ENCODE measurements at regions not wholly inside any gene's neighbourhood (a gene's known extent, or its start where the extent isn't known, plus 50 kb on each side); places are given as distances from the start of the nearest gene placed in this dataset.

DNA sequence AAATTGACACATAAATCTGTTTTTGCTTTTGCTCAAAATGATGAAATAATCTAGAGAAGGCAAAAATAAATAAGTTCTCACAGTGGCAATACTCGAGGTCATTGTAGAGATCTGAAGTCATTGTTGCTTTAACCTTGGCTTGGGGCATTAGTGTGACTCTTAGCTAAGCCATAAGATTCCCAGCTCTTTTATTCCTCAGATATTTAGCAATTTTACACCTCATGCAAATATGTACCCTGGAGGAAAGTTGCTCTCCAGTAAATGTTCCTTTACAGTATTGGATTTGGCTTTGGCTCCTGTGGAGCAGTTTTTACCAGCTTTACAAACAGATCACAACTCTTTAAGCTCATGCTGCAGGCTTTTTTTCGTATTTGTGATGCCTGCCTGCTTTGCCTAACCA, 134.2 kb upstream of the NABP1 start:
- TF ChIP-seq, protein P1, sequence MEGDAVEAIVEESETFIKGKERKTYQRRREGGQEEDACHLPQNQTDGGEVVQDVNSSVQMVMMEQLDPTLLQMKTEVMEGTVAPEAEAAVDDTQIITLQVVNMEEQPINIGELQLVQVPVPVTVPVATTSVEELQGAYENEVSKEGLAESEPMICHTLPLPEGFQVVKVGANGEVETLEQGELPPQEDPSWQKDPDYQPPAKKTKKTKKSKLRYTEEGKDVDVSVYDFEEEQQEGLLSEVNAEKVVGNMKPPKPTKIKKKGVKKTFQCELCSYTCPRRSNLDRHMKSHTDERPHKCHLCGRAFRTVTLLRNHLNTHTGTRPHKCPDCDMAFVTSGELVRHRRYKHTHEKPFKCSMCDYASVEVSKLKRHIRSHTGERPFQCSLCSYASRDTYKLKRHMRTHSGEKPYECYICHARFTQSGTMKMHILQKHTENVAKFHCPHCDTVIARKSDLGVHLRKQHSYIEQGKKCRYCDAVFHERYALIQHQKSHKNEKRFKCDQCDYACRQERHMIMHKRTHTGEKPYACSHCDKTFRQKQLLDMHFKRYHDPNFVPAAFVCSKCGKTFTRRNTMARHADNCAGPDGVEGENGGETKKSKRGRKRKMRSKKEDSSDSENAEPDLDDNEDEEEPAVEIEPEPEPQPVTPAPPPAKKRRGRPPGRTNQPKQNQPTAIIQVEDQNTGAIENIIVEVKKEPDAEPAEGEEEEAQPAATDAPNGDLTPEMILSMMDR (IDR thresholded peaks at IDR 0.05; ENCODE audit: low read depth, low read length), result no peak
- no peak for TF ChIP-seq MYC (IDR thresholded peaks at IDR 0.05; ENCODE audit: low read depth, low read length)

Data from NB4 (cell line).